GM12878 (cell line): ENCODE measurements at regions not wholly inside any gene's neighbourhood (a gene's known extent, or its start where the extent isn't known, plus 50 kb on each side); places are given as distances from the start of the nearest gene placed in this dataset.

Source experiments
- ATAC-seq: fragments of 200-7000 bp; cut with Tn5 transposase; 3 replicates; pipeline ENCODE4 v1.9.1; 2020; ENCODE audit warnings: mild to moderate bottlenecking, moderate library complexity
- BruUV-seq: library from RNA; stranded (reverse); fragments of 400-500 nt; replicated peaks from 2 replicates; lab custom pipeline; 2021; lab: Mats Ljungman, UMichigan
- CTCF ChIA-PET: fragments of 300-600 bp; sonication (Branson Sonifier 250); formaldehyde crosslinking; extraction: SDS; loops from one replicate; lab custom pipeline; 2021; ENCODE audit warnings: inconsistent platforms; lab: Yijun Ruan, JAX
- POLR2A ChIA-PET: fragments of 350-600 bp; formaldehyde crosslinking; extraction: SDS; loops from one replicate; lab custom pipeline; 2021; ENCODE audit warnings: inconsistent platforms; lab: Charles Lee
- RAD21 ChIA-PET: fragments of 300-600 bp; sonication (Branson Sonifier 250); formaldehyde crosslinking; loops from one replicate; lab custom pipeline; 2023; ENCODE audit warnings: antibody characterized with exemption; ENCODE audit not compliant: unreplicated experiment; lab: Charles Lee
- SMC1A ChIA-PET: fragments of 300-600 bp; sonication (Branson Sonifier 250); formaldehyde crosslinking; loops from one replicate; lab custom pipeline; 2023; ENCODE audit not compliant: unreplicated experiment, uncharacterized antibody; lab: Charles Lee
- DNase-seq: peaks from one replicate; pipeline ENCODE4 v3.0.0-alpha.2; 2011; ENCODE audit warnings: low read depth, low spot score
- FAIRE-seq: peaks from 3 replicates; lab custom pipeline; 2011; peaks lifted over from hg19 to GRCh38; lab: Jason Lieb, UNC
- H2AFZ ChIP-seq: 2 replicates; pipeline ENCODE4 v1.6.0; 2011; ENCODE audit warnings: low read depth, low read length, control low read depth; ENCODE audit not compliant: control insufficient read depth
- H3K27ac ChIP-seq: 2 replicates; pipeline ENCODE4 v1.5.1; 2011; ENCODE audit warnings: control low read depth; ENCODE audit not compliant: control insufficient read depth, insufficient read depth
- H3K27me3 ChIP-seq, 2 experiments: replicated peaks in 1 of 2; 2 replicates each; pipeline versions ENCODE4 v1.6.0 to v1.6.1; 2011; ENCODE audit warnings: low read length in 1 of 2; ENCODE audit not compliant: control insufficient read depth in 2 of 2, insufficient read depth in 2 of 2
- H3K36me3 ChIP-seq, 2 experiments: 2 replicates each; pipeline ENCODE4 v1.5.1; 2011; ENCODE audit warnings: low read length in 1 of 2; ENCODE audit not compliant: control insufficient read depth in 2 of 2, insufficient read depth in 2 of 2
- H3K4me1 ChIP-seq: 2 replicates; pipeline ENCODE4 v1.6.1; 2011; ENCODE audit warnings: mild to moderate bottlenecking, low read length, moderate library complexity, mixed read lengths; ENCODE audit not compliant: control insufficient read depth, insufficient read depth
- H3K4me2 ChIP-seq: 2 replicates; pipeline ENCODE4 v1.6.0; 2011; ENCODE audit warnings: control low read depth; ENCODE audit not compliant: control insufficient read depth, insufficient read depth
- H3K4me3 ChIP-seq: fragments of 200-600 bp; sonication (generic); 2 replicates; pipeline ENCODE4 v1.5.1; 2016
- H3K79me2 ChIP-seq: 2 replicates; pipeline ENCODE4 v1.6.0; 2011; ENCODE audit warnings: low read length; ENCODE audit not compliant: control insufficient read depth, insufficient read depth
- H3K9ac ChIP-seq: 2 replicates; pipeline ENCODE4 v1.8.0; 2011; ENCODE audit warnings: low read length, control low read depth, mixed read lengths; ENCODE audit not compliant: control insufficient read depth, insufficient read depth
- H3K9me3 ChIP-seq: replicated peaks from 3 replicates; pipeline ENCODE4 v1.5.1; 2011; ENCODE audit warnings: mild to moderate bottlenecking, low read length; ENCODE audit not compliant: control insufficient read depth, insufficient read depth
- H4K20me1 ChIP-seq: 2 replicates; pipeline ENCODE4 v1.6.0; 2011; ENCODE audit not compliant: control insufficient read depth, insufficient read depth
- HDAC6 ChIP-seq: fragments of 200-600 bp; sonication (generic); IDR thresholded peaks from one replicate; pipeline ENCODE4 v1.8.0; 2017; ENCODE audit warnings: antibody characterized with exemption; ENCODE audit not compliant: unreplicated experiment
- HSF1 ChIP-seq: fragments of 150-350 bp; IDR thresholded peaks from 2 replicates; pipeline ENCODE4 v1.6.1; 2014; ENCODE audit warnings: mild to moderate bottlenecking, low read depth, low read length
- MTA3 ChIP-seq: IDR thresholded peaks from 2 replicates; pipeline ENCODE4 v1.6.1; 2012; ENCODE audit warnings: low read length, inconsistent platforms, borderline replicate concordance
- MYC ChIP-seq: IDR thresholded peaks from 2 replicates; pipeline ENCODE4 v1.6.1; 2011; ENCODE audit warnings: mild to moderate bottlenecking, low read length, moderate library complexity, inconsistent platforms; ENCODE audit not compliant: insufficient read depth, insufficient replicate concordance, insufficient read length, severe bottlenecking
- NFYA ChIP-seq: IDR thresholded peaks from 2 replicates; pipeline ENCODE4 v1.6.1; 2011; ENCODE audit warnings: low read depth, mild to moderate bottlenecking, low read length, improper control_type of control experiment, borderline replicate concordance
- NR2C2 ChIP-seq: IDR thresholded peaks from 2 replicates; pipeline ENCODE4 v1.6.1; 2011; ENCODE audit warnings: borderline replicate concordance, low read depth; ENCODE audit not compliant: control insufficient read depth, insufficient read length
- RUNX3 ChIP-seq: IDR thresholded peaks from 2 replicates; pipeline ENCODE4 v1.6.1; 2012; ENCODE audit warnings: low read length, inconsistent platforms
- SP1 ChIP-seq: IDR thresholded peaks from one replicate; pipeline ENCODE4 v1.6.1; 2011; ENCODE audit warnings: low read depth, low read length
- SPI1 ChIP-seq: IDR thresholded peaks from 2 replicates; pipeline ENCODE4 v1.6.1; 2011; ENCODE audit warnings: low read depth, mild to moderate bottlenecking, low read length, moderate library complexity, borderline replicate concordance; ENCODE audit not compliant: insufficient read depth
- TARDBP ChIP-seq: IDR thresholded peaks from 2 replicates; pipeline ENCODE4 v1.6.1; 2016; ENCODE audit warnings: borderline replicate concordance
- TCF3 ChIP-seq: IDR thresholded peaks from 2 replicates; pipeline ENCODE4 v1.6.1; 2012; ENCODE audit warnings: low read depth, mild to moderate bottlenecking, low read length, borderline replicate concordance; ENCODE audit not compliant: insufficient read depth
- ZNF592 ChIP-seq: fragments of 450-650 bp; IDR thresholded peaks from 2 replicates; pipeline ENCODE4 v1.6.1; 2017; ENCODE audit warnings: mild to moderate bottlenecking, moderate library complexity
- WGBS: methylation state at CpG from one replicate; pipeline ENCODE4 v1.1.6; 2016; ENCODE audit warnings: low lambda C conversion rate; ENCODE audit not compliant: insufficient replicate concordance, insufficient coverage; ENCODE audit errors: missing lambda C conversion rate; 5-methylcytosine and 5-hydroxymethylcytosine counted together
- in situ Hi-C: fragments of 300-500 bp; cut with MboI; formaldehyde crosslinking; loops from 9 replicates; pipeline ENCODE4 v1.14.3; 2018; ENCODE audit warnings: mixed read lengths
- intact Hi-C: fragments of 100-400 bp; cut with micrococcal nuclease; formaldehyde crosslinking; loops from one replicate; pipeline ENCODE4 v1.14.2; 2022; ENCODE audit not compliant: unreplicated experiment

DNA sequence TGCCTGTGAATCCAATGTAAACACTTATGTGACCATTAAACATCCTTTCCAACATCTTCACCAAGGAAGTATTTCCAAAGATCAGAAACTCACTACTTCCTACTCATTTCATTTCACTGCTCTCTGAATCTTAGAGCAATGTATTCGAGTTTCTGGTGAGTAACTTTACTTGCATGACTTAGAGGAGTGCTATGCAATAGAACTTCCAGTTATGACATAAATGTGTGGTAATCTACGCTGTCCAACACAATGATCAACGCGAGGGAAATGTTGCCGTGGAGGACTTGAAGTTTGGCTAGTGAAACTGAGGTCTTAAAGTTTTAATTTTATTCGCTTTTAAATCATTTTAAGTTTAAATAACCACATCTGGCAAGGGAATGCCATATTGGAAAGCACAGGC is 1326.3 kb downstream of the XPNPEP1 start:
- ChIA-PET POLR2A (no interaction called here), SMC1A (interaction anchor here (0.7 to 0.9 kb wide), 2 partner anchors 7 to 26 kb away, joined by 3 read pairs; no protein-coding TSS in a partner anchor), CTCF (no interaction called here), RAD21 (no interaction called here)
- DNase-seq: no peak
- Histone ChIP-seq H3K27ac (no peak overlapping the region), H2AFZ (no peak overlapping the region), H3K4me3 (no peak overlapping the region), H3K27me3 (no peaks in the 10 kb centered on the region), H3K4me1 (no peaks in the 10 kb centered on the region), H4K20me1 (no peaks in the 10 kb centered on the region), H3K36me3 (no peaks in the 10 kb centered on the region), H3K9ac (no peak overlapping the region), H3K4me2 (no peak overlapping the region), H3K9me3 (no peaks in the 10 kb centered on the region), H3K79me2 (peaks cover 2% of the 10 kb centered on the region)
- no TSS peak for BruUV-seq
- no peak for ATAC-seq
- FAIRE-seq: no peak
- 45% methylated on average over 6 of the region's 6 CpGs for WGBS
- intact Hi-C loops (no loop called here), in situ Hi-C loops (no loop called here)
- TF ChIP-seq SP1 (no peak), MYC (no peak), HSF1 (no peak), SPI1 (no peak), NFYA (no peak), TCF3 (no peak), HDAC6 (no peak), ZNF592 (no peak), TARDBP (no peak), RUNX3 (no peak), MTA3 (no peak), NR2C2 (no peak)
